AG09319 (cell line): ENCODE measurements at regions not wholly inside any gene's neighbourhood (a gene's known extent, or its start where the extent isn't known, plus 50 kb on each side); places are given as distances from the start of the nearest gene placed in this dataset.
A peak's percentile ranks its signal among the peaks of the same experiment; 100 is the strongest.

Source experiments
- DNase-seq: peaks from one replicate; pipeline ENCODE4 v3.0.0-alpha.2; 2010; ENCODE audit warnings: low read depth; ENCODE audit errors: extremely low read depth
- TF ChIP-seq, protein P1 (sequence below): IDR thresholded peaks from 2 replicates; pipeline ENCODE4 v1.5.1; 2011; ENCODE audit warnings: low read depth, mild to moderate bottlenecking, inconsistent platforms, low read length, moderate library complexity

DNA sequence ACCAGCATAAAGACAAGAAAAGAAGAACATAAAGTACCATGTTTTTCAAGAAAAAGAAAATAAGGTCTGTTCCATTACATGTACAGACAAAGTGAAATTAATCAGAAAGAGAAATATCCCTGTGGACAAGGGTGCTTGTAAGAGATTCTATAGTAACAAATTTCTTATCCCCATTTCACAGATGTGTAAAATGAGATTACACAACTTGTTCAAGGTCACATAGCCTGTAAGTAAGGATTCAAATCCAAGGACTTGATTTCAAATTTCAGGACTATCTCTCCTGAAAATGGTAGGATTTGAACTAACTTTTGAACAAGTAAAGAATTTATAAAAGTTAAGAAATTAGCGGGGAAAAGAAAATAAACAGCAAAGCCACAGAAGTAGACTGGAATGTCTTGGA lies 248.2 kb upstream of the SLC39A10 start:
- TF ChIP-seq, protein P1, sequence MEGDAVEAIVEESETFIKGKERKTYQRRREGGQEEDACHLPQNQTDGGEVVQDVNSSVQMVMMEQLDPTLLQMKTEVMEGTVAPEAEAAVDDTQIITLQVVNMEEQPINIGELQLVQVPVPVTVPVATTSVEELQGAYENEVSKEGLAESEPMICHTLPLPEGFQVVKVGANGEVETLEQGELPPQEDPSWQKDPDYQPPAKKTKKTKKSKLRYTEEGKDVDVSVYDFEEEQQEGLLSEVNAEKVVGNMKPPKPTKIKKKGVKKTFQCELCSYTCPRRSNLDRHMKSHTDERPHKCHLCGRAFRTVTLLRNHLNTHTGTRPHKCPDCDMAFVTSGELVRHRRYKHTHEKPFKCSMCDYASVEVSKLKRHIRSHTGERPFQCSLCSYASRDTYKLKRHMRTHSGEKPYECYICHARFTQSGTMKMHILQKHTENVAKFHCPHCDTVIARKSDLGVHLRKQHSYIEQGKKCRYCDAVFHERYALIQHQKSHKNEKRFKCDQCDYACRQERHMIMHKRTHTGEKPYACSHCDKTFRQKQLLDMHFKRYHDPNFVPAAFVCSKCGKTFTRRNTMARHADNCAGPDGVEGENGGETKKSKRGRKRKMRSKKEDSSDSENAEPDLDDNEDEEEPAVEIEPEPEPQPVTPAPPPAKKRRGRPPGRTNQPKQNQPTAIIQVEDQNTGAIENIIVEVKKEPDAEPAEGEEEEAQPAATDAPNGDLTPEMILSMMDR: no peak
- no peak for DNase-seq

DNA sequence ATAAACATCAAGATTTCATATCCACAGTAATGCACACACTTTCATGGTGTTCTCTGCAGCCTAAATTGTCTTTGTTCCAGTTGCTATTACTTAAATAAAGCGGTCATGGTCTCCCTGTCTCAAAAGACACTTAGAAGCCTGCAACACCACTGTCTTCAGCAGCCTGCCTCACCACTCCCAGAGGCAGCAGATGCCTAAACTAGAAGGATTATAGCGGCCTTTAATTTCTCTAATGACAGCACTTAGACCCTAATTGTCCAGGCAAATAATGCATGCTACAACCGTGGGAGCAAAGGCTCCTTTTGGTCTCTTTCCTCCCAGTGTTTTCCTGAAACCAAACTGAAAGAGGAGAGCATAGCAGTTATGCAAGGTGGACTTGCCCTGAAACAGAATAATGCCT lies 248.8 kb upstream of the SLC39A10 start:
- TF ChIP-seq, protein P1: no peak
- DNase-seq: no peak

DNA sequence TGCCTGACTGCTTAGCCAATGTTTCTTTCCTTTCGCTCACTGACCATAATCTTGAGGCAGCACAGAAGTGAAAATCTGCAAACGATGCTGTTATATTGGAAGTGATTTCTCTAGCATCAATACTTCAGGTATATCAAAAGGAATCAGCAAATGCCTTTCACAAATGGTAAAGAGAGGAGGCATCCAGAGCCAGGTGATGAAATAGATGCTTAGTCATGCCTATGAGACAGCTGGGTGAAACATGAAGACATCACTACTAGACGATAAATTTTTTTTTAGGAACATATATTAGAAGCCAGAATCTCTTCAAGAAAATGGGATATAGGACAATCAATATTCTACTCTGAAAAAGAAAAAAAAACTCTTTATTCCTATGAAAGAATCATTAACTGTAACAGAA lies 249.2 kb upstream of the SLC39A10 start:
- no peak for DNase-seq
- TF ChIP-seq, protein P1: no peak

DNA sequence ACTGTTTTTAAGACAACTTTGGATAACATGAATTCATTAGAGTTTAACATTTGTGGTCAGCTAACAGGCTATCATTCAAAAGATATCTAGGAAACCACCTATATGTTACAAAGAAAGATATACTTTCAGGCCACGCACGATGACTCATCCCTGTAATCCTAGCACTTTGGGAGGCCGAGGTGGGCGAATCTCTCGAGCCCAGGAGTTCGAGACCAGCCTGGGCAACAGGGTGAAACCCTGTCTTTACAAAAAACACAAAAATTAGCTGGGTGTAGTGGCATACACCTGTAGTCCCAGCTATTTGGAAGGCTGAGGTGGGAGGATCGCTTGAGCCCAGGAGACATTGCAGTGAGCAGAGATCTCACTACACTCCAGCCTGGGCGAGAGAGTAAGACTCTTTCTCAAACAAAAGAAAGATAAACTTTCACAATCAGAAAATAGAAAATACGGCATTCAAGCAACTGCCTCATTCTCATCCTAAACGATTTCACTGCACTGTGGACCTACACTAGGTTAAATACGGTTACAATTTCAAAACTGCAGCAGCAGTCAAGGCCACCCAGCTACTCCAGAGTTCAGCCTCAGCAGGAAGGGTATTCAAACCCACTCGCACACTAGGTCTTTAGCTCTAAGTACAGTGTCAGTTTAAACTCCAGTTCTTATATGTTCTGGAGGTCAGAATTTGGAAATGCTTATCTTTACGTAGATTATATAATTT lies 250.0 kb upstream of the SLC39A10 start:
- no peak for DNase-seq
- TF ChIP-seq, protein P1: no peak

DNA sequence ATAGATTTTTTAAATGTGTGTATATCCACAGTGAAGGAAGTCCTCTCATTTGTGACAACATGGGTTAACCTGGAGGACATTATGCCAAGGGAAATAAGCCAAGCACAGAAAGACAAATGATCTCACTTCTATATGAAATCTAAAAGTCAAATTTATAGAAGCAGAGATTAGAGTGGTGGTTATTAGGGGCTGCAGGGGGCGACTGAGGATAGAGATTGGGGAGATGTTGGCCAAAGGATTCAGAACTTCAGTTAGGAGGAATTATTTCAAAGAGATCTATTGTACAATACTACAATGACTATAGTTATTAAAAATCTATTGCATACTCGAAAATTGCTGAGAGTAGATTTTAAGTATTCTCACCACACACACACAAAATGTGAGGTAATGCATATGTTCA lies 252.4 kb upstream of the SLC39A10 start:
- DNase-seq: no peak
- TF ChIP-seq, protein P1: peak; percentile 18

DNA sequence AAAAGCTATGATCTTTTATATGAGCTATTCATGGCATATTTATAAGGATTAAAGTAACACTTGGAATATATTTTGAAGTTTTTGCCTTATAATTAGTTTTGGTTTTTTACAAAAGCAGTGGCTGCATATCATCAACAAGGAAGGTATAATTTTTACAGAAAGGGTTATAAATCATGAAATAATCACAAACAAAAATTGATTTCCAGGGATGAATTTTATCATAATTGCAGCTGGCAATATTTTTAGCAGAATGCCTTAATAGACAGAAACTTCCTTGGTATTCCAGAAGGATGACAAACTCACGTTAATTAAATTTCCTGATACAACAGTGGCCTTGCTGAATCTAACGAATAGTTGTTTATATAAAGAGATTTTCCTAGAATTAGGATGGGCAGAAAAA lies 260.5 kb upstream of the SLC39A10 start:
- TF ChIP-seq, protein P1: no peak
- no peak for DNase-seq

DNA sequence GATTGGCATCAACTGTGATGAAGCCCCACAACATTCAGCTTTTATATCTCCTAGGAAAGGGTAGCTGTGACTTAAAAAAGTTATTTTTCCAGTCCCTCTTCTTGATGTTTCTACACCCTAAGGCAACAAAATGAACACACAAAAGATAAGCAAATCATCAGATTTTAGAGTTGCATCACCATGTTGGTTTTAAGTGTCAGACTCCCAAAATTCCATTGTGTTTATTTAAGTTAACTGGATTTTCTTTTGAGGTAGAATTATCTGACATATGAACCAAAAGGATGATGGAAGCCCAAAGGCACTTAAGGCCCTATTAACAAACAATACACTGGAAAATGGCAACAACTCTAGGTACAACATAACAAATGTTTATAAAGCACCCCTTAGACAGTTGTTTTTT lies 261.7 kb upstream of the SLC39A10 start:
- DNase-seq: no peak
- TF ChIP-seq, protein P1: no peak
